HepG2 (cell line): ENCODE measurements at regions not wholly inside any gene's neighbourhood (a gene's known extent, or its start where the extent isn't known, plus 50 kb on each side); places are given as distances from the start of the nearest gene placed in this dataset.

Source experiments
- ATAC-seq: fragments of 200-7000 bp; cut with Tn5 transposase; 3 replicates; pipeline ENCODE4 v1.9.1; 2020; ENCODE audit warnings: mild to moderate bottlenecking, moderate library complexity
- BruUV-seq: library from RNA; stranded (reverse); fragments of 400-500 nt; replicated peaks from 2 replicates; lab custom pipeline; 2021; lab: Mats Ljungman, UMichigan
- CTCF ChIA-PET: fragments of 300-600 bp; formaldehyde crosslinking; extraction: SDS; loops from one replicate; lab custom pipeline; 2021; ENCODE audit warnings: low total read pairs, inconsistent platforms, low intra/inter-chr PET ratio; lab: Yijun Ruan, JAX
- POLR2A ChIA-PET: fragments of 350-600 bp; sonication (Branson Sonifier 250); formaldehyde crosslinking; loops from one replicate; lab custom pipeline; 2020; ENCODE audit warnings: antibody characterized with exemption, inconsistent platforms; lab: Yijun Ruan, JAX
- DNase-seq: peaks from one replicate; pipeline ENCODE4 v3.0.0-alpha.2; 2015; ENCODE audit warnings: low spot score
- FAIRE-seq: peaks from 3 replicates; lab custom pipeline; 2011; peaks lifted over from hg19 to GRCh38; lab: Jason Lieb, UNC
- H2AFZ ChIP-seq: one replicate; pipeline ENCODE4 v1.6.1; 2011; ENCODE audit warnings: low read length, inconsistent platforms
- H3K27ac ChIP-seq: fragments of 300-600 bp; 3 replicates; pipeline ENCODE4 v1.8.0; 2011; ENCODE audit warnings: mixed run types, mild to moderate bottlenecking, mixed read lengths, low read length, inconsistent platforms; ENCODE audit not compliant: insufficient read depth; ENCODE audit errors: extremely low read length
- H3K27me3 ChIP-seq, 2 experiments: fragments of 200-600 bp in 1 of 2; 2 replicates in 1 of 2; 3 replicates in 1 of 2; pipeline versions ENCODE4 v1.6.0 to v1.8.0; 2011; ENCODE audit warnings: low read length in 2 of 2, mild to moderate bottlenecking in 2 of 2, moderate library complexity in 2 of 2, inconsistent platforms in 1 of 2; ENCODE audit not compliant: insufficient read depth in 2 of 2, control insufficient read depth in 1 of 2
- H3K36me3 ChIP-seq, 2 experiments: fragments of 200-600 bp in 1 of 2; replicated peaks in 1 of 2; 2 replicates in 1 of 2; 3 replicates in 1 of 2; pipeline versions ENCODE4 v1.5.1 to v1.8.0; 2011; ENCODE audit warnings: low read length in 2 of 2, inconsistent platforms in 1 of 2; ENCODE audit not compliant: insufficient read depth in 2 of 2, control insufficient read depth in 1 of 2
- H3K4me1 ChIP-seq: 2 replicates; pipeline ENCODE4 v1.5.1; 2012; ENCODE audit warnings: low read length, inconsistent platforms; ENCODE audit not compliant: insufficient read depth
- H3K4me2 ChIP-seq: 2 replicates; pipeline ENCODE4 v1.6.0; 2011; ENCODE audit warnings: low read depth, low read length, inconsistent platforms
- H3K4me3 ChIP-seq, 3 experiments: fragments of 200-600 bp in 1 of 3; sonication (generic), shearing (Covaris generic) in 1 of 3; replicated peaks in 1 of 3; 2 replicates each; pipeline ENCODE4 v1.5.1; 2011 to 2016; ENCODE audit warnings: low read length in 3 of 3, inconsistent platforms in 2 of 3, low read depth in 2 of 3, mild to moderate bottlenecking in 2 of 3, control low read depth in 1 of 3, mixed read lengths in 1 of 3; ENCODE audit not compliant: insufficient read depth in 1 of 3
- H3K79me2 ChIP-seq: one replicate; pipeline ENCODE4 v1.6.1; 2011; ENCODE audit warnings: low read length, inconsistent platforms; ENCODE audit not compliant: insufficient read depth
- H3K9ac ChIP-seq: 2 replicates; pipeline ENCODE4 v1.6.0; 2011; ENCODE audit warnings: mild to moderate bottlenecking, low read depth, low read length, inconsistent platforms; ENCODE audit not compliant: insufficient read depth
- H3K9me3 ChIP-seq: 2 replicates; pipeline ENCODE4 v1.5.1; 2012; ENCODE audit warnings: mild to moderate bottlenecking, low read length
- H4K20me1 ChIP-seq: 2 replicates; pipeline ENCODE4 v1.6.0; 2011; ENCODE audit warnings: inconsistent platforms, mild to moderate bottlenecking, low read length, moderate library complexity; ENCODE audit not compliant: insufficient read depth
- CCAR2 ChIP-seq: fragments of 200-400 bp; formaldehyde crosslinking; optimal IDR thresholded peaks from 2 replicates; pipeline ENCODE3; 2018; ENCODE audit warnings: low read depth, mild to moderate bottlenecking, low read length, moderate library complexity
- CHCHD3 ChIP-seq: sonication (generic); formaldehyde crosslinking; IDR thresholded peaks from 2 replicates; pipeline ENCODE4 v1.8.0; 2022; ENCODE audit warnings: mild to moderate bottlenecking, missing genetic modification reagents, moderate library complexity
- DPF2 ChIP-seq: sonication (generic); formaldehyde crosslinking; IDR thresholded peaks from 2 replicates; pipeline ENCODE4 v1.4.0; 2020; ENCODE audit warnings: mild to moderate bottlenecking, low read depth, missing genetic modification reagents, borderline replicate concordance
- GZF1 ChIP-seq: sonication (generic); formaldehyde crosslinking; IDR thresholded peaks from 2 replicates; pipeline ENCODE4 v1.5.1; 2020; ENCODE audit warnings: mild to moderate bottlenecking, missing genetic modification reagents
- KDM6A ChIP-seq: IDR thresholded peaks from 2 replicates; pipeline ENCODE4 v1.6.1; 2016; ENCODE audit warnings: low read depth
- NCOA5 ChIP-seq: sonication (generic); formaldehyde crosslinking; IDR thresholded peaks from 2 replicates; pipeline ENCODE4 v1.4.0; 2020; ENCODE audit warnings: missing genetic modification reagents
- ZNF12 ChIP-seq: sonication (generic); formaldehyde crosslinking; IDR thresholded peaks from 2 replicates; pipeline ENCODE4 v1.5.0; 2020; ENCODE audit warnings: missing genetic modification reagents
- ZNF292 ChIP-seq: sonication (generic); formaldehyde crosslinking; IDR thresholded peaks from 2 replicates; pipeline ENCODE4 v1.8.1; 2022; ENCODE audit warnings: mild to moderate bottlenecking, low read depth, missing genetic modification reagents, borderline replicate concordance
- ZNF317 ChIP-seq: sonication (generic); formaldehyde crosslinking; IDR thresholded peaks from 2 replicates; pipeline ENCODE4 v1.5.0; 2020; ENCODE audit warnings: mild to moderate bottlenecking, missing genetic modification reagents
- ZNF773 ChIP-seq: sonication (generic); formaldehyde crosslinking; IDR thresholded peaks from 2 replicates; pipeline ENCODE4 v1.4.0; 2020; ENCODE audit warnings: missing genetic modification reagents, borderline replicate concordance
- WGBS: methylation state at CpG from one replicate; pipeline ENCODE4 v1.1.6; 2017; ENCODE audit warnings: low lambda C conversion rate; 5-methylcytosine and 5-hydroxymethylcytosine counted together
- in situ Hi-C: cut with HindIII; loops from 2 replicates; pipeline ENCODE4 v1.10.0; 2017; ENCODE audit warnings: low pct_unique_long_range_greater_than_20kb; ENCODE audit not compliant: extremely low pct_ligation_motif_present
- intact Hi-C: fragments of 100-400 bp; cut with micrococcal nuclease; formaldehyde crosslinking; loops from one replicate; pipeline ENCODE4 v1.10.0; 2022; ENCODE audit not compliant: unreplicated experiment

- Histone ChIP-seq H3K27me3 (peaks cover 0 to 13% of the 10 kb centered on the region in 2 experiments; a peak in 1 of 5 replicates), H3K9me3 (no peaks in the 10 kb centered on the region), H3K9ac (no peak overlapping the region), H3K4me3 (no peak overlapping the region), H3K4me2 (no peak overlapping the region), H4K20me1 (no peaks in the 10 kb centered on the region), H3K36me3 (no peaks in the 10 kb centered on the region), H3K27ac (no peak overlapping the region)
- DNase-seq, result no peak
- no TSS peak for BruUV-seq
- in situ Hi-C loops, result no loop called here
- FAIRE-seq, result no peak
- ATAC-seq, result no peak
- POLR2A ChIA-PET, result no interaction called here
- CTCF ChIA-PET, result no interaction called here
- WGBS, result 28% methylated on average over 9 of the region's 9 CpGs
- TF ChIP-seq ZNF773 (no peak), DPF2 (CRISPR knock-in tag) (no peak), ZNF317 (no peak), CCAR2 (no peak), NCOA5 (no peak), ZNF12 (CRISPR knock-in tag) (no peak), GZF1 (CRISPR knock-in tag) (no peak), CHCHD3 (no peak), ZNF292 (no peak), KDM6A (CRISPR knock-in tag) (no peak)
- TF ChIP-seq, all 625 proteins: peak for 0
- H3K79me2 ChIP-seq, result no peaks in the 10 kb centered on the region
- H3K4me1 ChIP-seq, result no peaks in the 10 kb centered on the region
- intact Hi-C loops, result no loop called here
- no peak overlapping the region for H2AFZ ChIP-seq
Observed at GRCh38 chr18:10015288-10015701, 101.5 kb downstream of the VAPA start.
